ENCODE measurements at regions not wholly inside any gene's neighbourhood (a gene's known extent, or its start where the extent isn't known, plus 50 kb on each side); places are given as distances from the start of the nearest gene placed in this dataset.
A peak's percentile ranks its signal among the peaks of the same experiment; 100 is the strongest.
"Not testable (repeated sequence)": the region's sequence is repeated elsewhere in the genome, so short reads cannot be mapped to it uniquely, and the experiment has no call there.

- DNase-seq (ENCODE audit: low read depth), result no peak
Observed at GRCh38 chr6:144776031-144776819, 491.1 kb downstream of the UTRN start.

GRCh38 chr6:144777249-144777648, 492.1 kb downstream of the UTRN start:
- no peak for DNase-seq (ENCODE audit: low read depth)

GRCh38 chr6:144778056-144778455, 492.9 kb downstream of the UTRN start:
- DNase-seq (ENCODE audit: low read depth), result no peak

- DNase-seq (ENCODE audit: low read depth), result no peak
Observed at GRCh38 chr6:144778773-144779492, 493.8 kb downstream of the UTRN start.

DNA sequence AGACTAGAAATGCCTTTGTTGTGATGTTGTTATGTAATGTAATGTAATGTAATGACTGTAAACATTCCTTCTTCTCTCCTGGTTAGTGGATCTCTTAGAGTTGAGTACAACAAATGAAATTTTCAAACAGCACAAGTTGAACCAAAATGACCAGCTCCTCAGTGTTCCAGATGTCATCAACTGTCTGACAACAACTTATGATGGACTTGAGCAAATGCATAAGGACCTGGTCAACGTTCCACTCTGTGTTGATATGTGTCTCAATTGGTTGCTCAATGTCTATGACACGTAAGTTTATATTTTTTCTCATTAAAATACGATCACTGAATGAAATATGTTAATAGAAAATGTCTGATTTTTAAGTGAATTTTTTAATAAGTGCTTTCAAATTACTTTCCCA, 496.7 kb downstream of the UTRN start:
- no peak for DNase-seq (ENCODE audit: low read depth)

DNA sequence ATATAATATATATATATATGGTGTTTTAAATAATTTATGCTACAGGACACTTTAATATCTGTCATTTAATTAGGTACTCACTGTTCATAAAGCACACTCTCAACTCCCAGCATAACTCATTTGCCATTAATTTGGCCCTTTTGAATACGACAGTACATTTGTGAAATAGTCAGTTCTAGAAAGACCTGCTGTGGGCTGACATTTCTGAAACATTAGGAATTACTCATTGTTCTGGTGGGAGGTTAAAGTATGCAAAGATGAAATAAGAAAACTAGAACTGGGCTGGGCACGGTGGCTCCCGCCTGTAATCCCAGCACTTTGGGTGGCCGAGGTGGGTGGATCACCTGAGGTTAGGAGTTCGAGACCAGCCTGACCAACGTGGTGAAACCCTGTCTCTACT, 497.5 kb downstream of the UTRN start:
- no peak for DNase-seq (ENCODE audit: low read depth)

GRCh38 chr6:144785056-144785455, 499.9 kb downstream of the UTRN start:
- no peak for DNase-seq (ENCODE audit: low read depth)

DNA sequence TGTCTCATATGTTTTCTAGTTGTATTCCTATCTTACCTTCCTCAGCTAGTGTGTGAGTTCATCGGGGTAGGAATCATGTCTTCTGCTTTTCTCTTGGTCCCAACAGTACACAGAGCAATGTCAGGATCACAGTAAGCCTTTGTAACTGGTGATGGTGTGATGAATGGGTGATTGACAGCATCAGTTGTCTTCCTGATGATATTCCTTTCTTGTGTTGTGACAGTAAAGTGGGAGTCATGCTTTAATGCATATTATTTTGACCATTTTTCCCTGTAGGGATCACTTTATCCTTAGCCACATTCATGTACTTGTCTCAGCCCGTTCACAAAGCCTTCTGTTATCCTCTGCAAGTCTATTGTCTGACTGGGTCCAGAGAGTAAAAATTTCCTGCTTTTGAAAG, 501.7 kb downstream of the UTRN start:
- DNase-seq (ENCODE audit: low read depth), result no peak

DNA sequence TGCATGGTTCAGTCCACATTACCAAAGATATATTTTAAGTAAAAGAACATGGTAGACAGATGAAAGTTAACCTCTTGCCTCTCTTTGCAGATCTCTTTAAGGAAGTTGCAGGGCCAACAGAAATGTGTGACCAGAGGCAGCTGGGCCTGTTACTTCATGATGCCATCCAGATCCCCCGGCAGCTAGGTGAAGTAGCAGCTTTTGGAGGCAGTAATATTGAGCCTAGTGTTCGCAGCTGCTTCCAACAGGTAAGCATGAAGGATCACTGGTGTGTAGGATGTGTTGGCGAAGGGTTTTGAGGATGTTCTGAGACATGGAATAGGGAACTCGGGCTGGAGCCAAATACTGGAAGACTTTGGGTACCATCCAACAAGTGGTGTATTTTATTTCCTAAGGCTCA, 508.6 kb downstream of the UTRN start:
- no peak for DNase-seq (ENCODE audit: low read depth)

DNA sequence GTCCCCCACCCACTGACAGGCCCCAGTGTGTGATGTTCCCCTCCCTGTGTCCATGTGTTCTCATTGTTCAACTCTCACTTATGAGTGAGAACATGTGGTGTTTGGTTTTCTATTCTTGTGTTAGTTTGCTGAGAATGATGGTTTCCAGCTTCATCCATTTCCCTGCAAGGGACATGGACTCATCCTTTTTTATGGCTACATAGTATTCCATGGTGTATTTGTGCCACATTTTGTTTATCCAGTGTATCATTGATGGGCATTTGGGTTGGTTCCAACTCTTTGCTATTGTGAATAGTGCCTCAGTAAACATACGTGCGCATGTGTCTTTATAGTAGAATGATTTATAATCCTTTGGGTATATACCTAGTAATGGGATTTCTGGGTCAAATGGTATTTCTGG, 509.9 kb downstream of the UTRN start:
- not testable (repeated sequence) for DNase-seq (ENCODE audit: low read depth)

DNA sequence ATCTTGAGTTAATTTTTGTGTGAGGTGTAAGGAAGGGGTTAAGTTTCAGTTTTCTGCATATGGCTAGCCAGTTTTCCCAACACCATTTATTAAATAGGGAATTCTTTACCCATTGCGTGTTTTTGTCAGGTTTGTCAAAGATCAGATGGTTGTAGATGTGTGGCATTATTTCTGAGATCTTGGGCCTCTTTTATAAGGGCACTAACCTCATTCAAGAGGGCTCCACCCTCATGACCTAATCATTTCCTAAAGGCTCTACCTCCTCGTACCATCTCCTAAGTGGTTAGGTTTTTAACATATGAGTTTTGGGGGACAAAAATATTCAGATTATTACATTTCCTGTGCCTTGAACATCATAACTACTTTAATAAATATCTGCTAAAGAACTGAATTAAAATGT, 510.9 kb downstream of the UTRN start:
- no peak for DNase-seq (ENCODE audit: low read depth)

- DNase-seq (ENCODE audit: low read depth), result no peak
Observed at GRCh38 chr6:144797881-144798589, 512.9 kb downstream of the UTRN start.

GRCh38 chr6:144804246-144804790, 519.2 kb downstream of the UTRN start:
- DNase-seq (ENCODE audit: low read depth), result no peak

DNA sequence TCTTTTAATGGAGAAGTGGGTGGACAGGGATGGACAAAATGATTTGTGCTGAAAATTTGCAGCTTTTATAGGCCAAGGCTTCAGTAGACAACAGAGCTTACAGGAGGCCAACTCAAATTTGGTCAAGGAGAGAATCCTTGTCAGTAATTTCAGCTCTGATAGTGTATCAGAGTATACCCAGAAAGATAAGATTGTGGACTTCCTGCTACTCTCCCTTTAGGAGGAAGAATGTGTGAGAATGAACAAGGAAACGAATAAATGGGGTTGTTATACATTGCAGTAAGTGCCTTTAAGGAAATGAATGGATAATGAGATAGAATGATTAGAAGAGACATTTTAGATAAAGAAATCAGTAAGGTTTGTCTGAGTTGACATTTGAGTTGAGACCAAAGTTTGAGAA, 519.9 kb downstream of the UTRN start:
- no peak for DNase-seq (ENCODE audit: low read depth)

- DNase-seq (ENCODE audit: low read depth), result no peak
Observed at GRCh38 chr6:144806222-144806621, 521.1 kb downstream of the UTRN start.

GRCh38 chr6:144809120-144809519, 524.0 kb downstream of the UTRN start:
- no peak for DNase-seq (ENCODE audit: low read depth)

GRCh38 chr6:144809969-144810368, 524.8 kb downstream of the UTRN start:
- peak; percentile 46 for DNase-seq (ENCODE audit: low read depth)

- no peak for DNase-seq (ENCODE audit: low read depth)
Observed at GRCh38 chr6:144811140-144811539, 526.0 kb downstream of the UTRN start.

DNA sequence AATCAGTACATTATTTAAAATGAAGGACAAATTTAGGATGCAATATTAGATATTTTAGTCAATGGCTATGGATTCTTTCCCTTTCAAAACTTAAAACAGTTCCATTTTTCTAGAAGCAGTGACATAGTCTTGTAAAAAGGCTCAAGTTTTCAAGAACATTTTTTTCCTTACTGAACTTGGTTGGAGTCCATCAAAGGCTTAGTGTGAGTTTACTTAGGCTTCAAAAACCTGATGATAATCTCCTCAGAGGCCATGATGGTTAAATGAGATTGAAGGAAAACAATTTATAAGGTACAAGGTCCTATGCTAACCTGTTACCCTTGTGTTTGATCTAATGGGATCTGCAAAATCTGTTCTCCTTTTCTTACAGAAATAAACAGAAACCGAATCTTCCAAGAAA, 531.8 kb downstream of the UTRN start:
- DNase-seq (ENCODE audit: low read depth), result no peak

DNA sequence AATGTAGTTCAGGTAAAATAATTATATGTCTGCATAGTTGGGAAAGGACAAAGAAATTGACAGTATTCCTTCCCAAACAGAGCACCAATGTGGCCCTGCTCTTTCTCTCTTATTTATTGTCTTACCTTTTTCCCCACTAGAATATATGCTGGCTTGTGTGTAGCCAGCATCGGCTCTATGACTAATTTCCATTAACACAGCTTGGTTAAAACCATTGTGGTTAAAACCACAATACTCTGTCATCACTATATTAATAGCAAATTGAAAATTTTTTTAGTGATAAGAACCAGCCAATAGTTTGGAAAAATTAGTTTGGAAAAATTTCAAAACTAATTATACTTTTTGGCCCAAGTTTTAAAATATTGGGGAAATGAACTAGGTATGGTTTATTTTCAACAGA, 535.1 kb downstream of the UTRN start:
- DNase-seq (ENCODE audit: low read depth), result no peak

- DNase-seq (ENCODE audit: low read depth), result no peak
Observed at GRCh38 chr6:144823131-144823530, 538.0 kb downstream of the UTRN start.

- DNase-seq (ENCODE audit: low read depth), result no peak
Observed at GRCh38 chr6:144824018-144824417, 538.9 kb downstream of the UTRN start.
